Rectal smooth muscle tissue (tissue), 1 donor: ENCODE measurements at regions not wholly inside any gene's neighbourhood (a gene's known extent, or its start where the extent isn't known, plus 50 kb on each side); places are given as distances from the start of the nearest gene placed in this dataset.

Experiments used
- H3K27ac ChIP-seq: one replicate; pipeline ENCODE4 v1.7.0; 2013; ENCODE audit warnings: low read depth, low read length, inconsistent platforms
- H3K27me3 ChIP-seq: one replicate; pipeline ENCODE4 v1.7.0; 2013; ENCODE audit warnings: low read length; ENCODE audit not compliant: control insufficient read depth, insufficient read depth
- H3K36me3 ChIP-seq: one replicate; pipeline ENCODE4 v1.7.0; 2013; ENCODE audit warnings: low read length; ENCODE audit not compliant: control insufficient read depth, insufficient read depth
- H3K4me1 ChIP-seq: one replicate; pipeline ENCODE4 v1.7.0; 2013; ENCODE audit warnings: low read length; ENCODE audit not compliant: control insufficient read depth, insufficient read depth
- H3K4me3 ChIP-seq: one replicate; pipeline ENCODE4 v1.7.0; 2013; ENCODE audit warnings: low read length
- H3K9ac ChIP-seq: one replicate; pipeline ENCODE4 v1.7.0; 2013; ENCODE audit warnings: low read length

GRCh38 chr14:62159314-62159713, 397.1 kb downstream of the SNAPC1 start:
- no peaks in the 10 kb centered on the region for H3K4me1 ChIP-seq
- H3K4me3 ChIP-seq, result no peak overlapping the region
- peaks cover 3% of the 10 kb centered on the region for H3K27me3 ChIP-seq
- H3K36me3 ChIP-seq, result no peaks in the 10 kb centered on the region
- no peak overlapping the region for H3K9ac ChIP-seq
- H3K27ac ChIP-seq, result no peak overlapping the region

GRCh38 chr14:62162998-62163589, 400.9 kb downstream of the SNAPC1 start:
- Histone ChIP-seq H3K27me3 (no peaks in the 10 kb centered on the region), H3K27ac (no peak overlapping the region), H3K4me1 (no peaks in the 10 kb centered on the region), H3K36me3 (no peaks in the 10 kb centered on the region), H3K9ac (no peak overlapping the region), H3K4me3 (no peak overlapping the region)

- H3K36me3 ChIP-seq, result no peaks in the 10 kb centered on the region
- no peak overlapping the region for H3K4me3 ChIP-seq
- no peaks in the 10 kb centered on the region for H3K27me3 ChIP-seq
- H3K27ac ChIP-seq, result no peak overlapping the region
- no peak overlapping the region for H3K9ac ChIP-seq
- H3K4me1 ChIP-seq, result no peaks in the 10 kb centered on the region
These were observed 406.4 kb downstream of the SNAPC1 start for GRCh38 chr14:62168564-62169155.

- Histone ChIP-seq H3K27ac (no peak overlapping the region), H3K4me3 (no peak overlapping the region), H3K27me3 (no peaks in the 10 kb centered on the region), H3K4me1 (no peaks in the 10 kb centered on the region), H3K36me3 (no peaks in the 10 kb centered on the region), H3K9ac (no peak overlapping the region)
These were observed 417.3 kb downstream of the SNAPC1 start for GRCh38 chr14:62179367-62180018.

- H3K36me3 ChIP-seq, result no peaks in the 10 kb centered on the region
- no peaks in the 10 kb centered on the region for H3K27me3 ChIP-seq
- no peak overlapping the region for H3K9ac ChIP-seq
- no peak overlapping the region for H3K4me3 ChIP-seq
- no peaks in the 10 kb centered on the region for H3K4me1 ChIP-seq
- no peak overlapping the region for H3K27ac ChIP-seq
These were observed 419.4 kb downstream of the SNAPC1 start for GRCh38 chr14:62181591-62181990.

- Histone ChIP-seq H3K4me1 (no peaks in the 10 kb centered on the region), H3K9ac (no peak overlapping the region), H3K27me3 (no peaks in the 10 kb centered on the region)
These were observed 422.9 kb downstream of the SNAPC1 start for GRCh38 chr14:62185078-62185477.

GRCh38 chr14:62187265-62187664, 425.0 kb downstream of the SNAPC1 start:
- no peak overlapping the region for H3K4me3 ChIP-seq
- H3K27ac ChIP-seq, result no peak overlapping the region
- H3K4me1 ChIP-seq, result no peaks in the 10 kb centered on the region
- no peaks in the 10 kb centered on the region for H3K27me3 ChIP-seq
- H3K9ac ChIP-seq, result no peak overlapping the region
- H3K36me3 ChIP-seq, result no peaks in the 10 kb centered on the region

More at GRCh38 chr14:62185078-62185477, 422.9 kb downstream of the SNAPC1 start:
- Histone ChIP-seq H3K27ac (no peak overlapping the region), H3K36me3 (no peaks in the 10 kb centered on the region), H3K4me3 (no peak overlapping the region)

- Histone ChIP-seq H3K4me1 (no peaks in the 10 kb centered on the region), H3K4me3 (no peak overlapping the region), H3K27ac (no peak overlapping the region), H3K27me3 (no peaks in the 10 kb centered on the region), H3K9ac (no peak overlapping the region), H3K36me3 (no peaks in the 10 kb centered on the region)
These were observed 427.5 kb downstream of the SNAPC1 start for GRCh38 chr14:62189698-62190097.

- no peaks in the 10 kb centered on the region for H3K27me3 ChIP-seq
- H3K36me3 ChIP-seq, result no peaks in the 10 kb centered on the region
- no peaks in the 10 kb centered on the region for H3K4me1 ChIP-seq
- H3K9ac ChIP-seq, result no peak overlapping the region
- H3K4me3 ChIP-seq, result no peak overlapping the region
- no peak overlapping the region for H3K27ac ChIP-seq
These were observed 444.2 kb downstream of the SNAPC1 start for GRCh38 chr14:62206456-62206855.

GRCh38 chr14:62209287-62209899, 447.2 kb downstream of the SNAPC1 start:
- H3K36me3 ChIP-seq, result no peaks in the 10 kb centered on the region
- no peak overlapping the region for H3K4me3 ChIP-seq
- H3K27ac ChIP-seq, result no peak overlapping the region

GRCh38 chr14:62213516-62213915, 451.3 kb downstream of the SNAPC1 start:
- Histone ChIP-seq H3K27me3 (no peaks in the 10 kb centered on the region), H3K4me1 (no peaks in the 10 kb centered on the region), H3K9ac (no peak overlapping the region)

More at GRCh38 chr14:62209287-62209899, 447.2 kb downstream of the SNAPC1 start:
- no peaks in the 10 kb centered on the region for H3K27me3 ChIP-seq
- no peaks in the 10 kb centered on the region for H3K4me1 ChIP-seq
- no peak overlapping the region for H3K9ac ChIP-seq

GRCh38 chr14:62216121-62216520, 453.9 kb downstream of the SNAPC1 start:
- H3K36me3 ChIP-seq, result no peaks in the 10 kb centered on the region
- H3K27me3 ChIP-seq, result no peaks in the 10 kb centered on the region
- H3K4me1 ChIP-seq, result no peaks in the 10 kb centered on the region

More at GRCh38 chr14:62213516-62213915, 451.3 kb downstream of the SNAPC1 start:
- H3K27ac ChIP-seq, result no peak overlapping the region
- H3K36me3 ChIP-seq, result no peaks in the 10 kb centered on the region
- no peak overlapping the region for H3K4me3 ChIP-seq

More at GRCh38 chr14:62216121-62216520, 453.9 kb downstream of the SNAPC1 start:
- Histone ChIP-seq H3K4me3 (no peak overlapping the region), H3K27ac (no peak overlapping the region), H3K9ac (no peak overlapping the region)
